HL-60 (cell line): ENCODE measurements at regions not wholly inside any gene's neighbourhood (a gene's known extent, or its start where the extent isn't known, plus 50 kb on each side); places are given as distances from the start of the nearest gene placed in this dataset.
"Not testable (repeated sequence)": the region's sequence is repeated elsewhere in the genome, so short reads cannot be mapped to it uniquely, and the experiment has no call there.

Experiments used
- DNase-seq, 2 experiments: peaks; one replicate each; pipeline ENCODE4 v3.0.0-alpha.2; 2010 to 2020; ENCODE audit warnings: low read depth in 1 of 2, low spot score in 1 of 2
- H3K27ac ChIP-seq: fragments of 250-450 bp; sonication (Bioruptor Pico); replicated peaks from 2 replicates; pipeline ENCODE4 v1.5.1; 2020; ENCODE audit warnings: mild to moderate bottlenecking, moderate library complexity
- H3K27me3 ChIP-seq: fragments of 250-450 bp; sonication (Bioruptor Pico); 2 replicates; pipeline ENCODE4 v1.5.1; 2021; ENCODE audit warnings: mild to moderate bottlenecking, moderate library complexity; ENCODE audit not compliant: insufficient read depth, poor library complexity, severe bottlenecking
- H3K4me3 ChIP-seq: replicated peaks from 2 replicates; pipeline ENCODE4 v1.5.1; 2011; ENCODE audit warnings: mild to moderate bottlenecking, control low read depth, low read length; ENCODE audit not compliant: insufficient read depth
- GABPA ChIP-seq: IDR thresholded peaks from 2 replicates; pipeline ENCODE4 v1.6.1; 2012; ENCODE audit warnings: low read depth
- POLR2AphosphoS5 ChIP-seq: IDR thresholded peaks from 2 replicates; pipeline ENCODE4 v1.6.1; 2012; ENCODE audit warnings: low read depth
- SPI1 ChIP-seq: IDR thresholded peaks from 2 replicates; pipeline ENCODE4 v1.6.1; 2012; ENCODE audit warnings: low read depth, mild to moderate bottlenecking, borderline replicate concordance
- TF ChIP-seq, protein P1 (sequence below): IDR thresholded peaks from one replicate; pipeline ENCODE4 v1.5.1; 2011; ENCODE audit warnings: low read length, control low read depth, inconsistent platforms; ENCODE audit not compliant: insufficient read depth
- TF ChIP-seq, protein P2 (sequence below): IDR thresholded peaks from 2 replicates; pipeline ENCODE4 v1.6.1; 2012; ENCODE audit warnings: low read depth; ENCODE audit not compliant: insufficient replicate concordance

DNA sequence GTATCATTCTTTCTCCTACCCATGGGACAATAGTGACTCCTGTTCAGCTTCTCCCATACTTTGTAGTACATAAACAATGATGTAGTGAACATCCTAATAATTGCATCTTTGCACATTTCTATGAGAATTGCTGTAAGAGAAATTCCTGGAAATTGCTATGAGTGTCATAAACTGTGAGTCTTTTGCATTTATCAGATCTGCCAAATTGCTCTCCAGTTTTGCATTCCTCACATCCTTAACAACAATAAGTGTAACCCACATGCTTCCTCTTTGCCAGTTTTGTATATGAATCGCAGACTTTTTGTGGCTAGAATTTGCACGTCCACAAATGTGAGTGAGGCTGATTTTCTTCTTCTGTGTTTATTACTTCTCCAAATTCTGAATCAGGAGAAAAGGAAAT, 124.0 kb upstream of the TBX5 start:
- Histone ChIP-seq H3K27me3 (no peaks in the 10 kb centered on the region), H3K4me3 (no peak overlapping the region), H3K27ac (no peak overlapping the region)
- DNase-seq, result no peak
- TF ChIP-seq, protein P1, sequence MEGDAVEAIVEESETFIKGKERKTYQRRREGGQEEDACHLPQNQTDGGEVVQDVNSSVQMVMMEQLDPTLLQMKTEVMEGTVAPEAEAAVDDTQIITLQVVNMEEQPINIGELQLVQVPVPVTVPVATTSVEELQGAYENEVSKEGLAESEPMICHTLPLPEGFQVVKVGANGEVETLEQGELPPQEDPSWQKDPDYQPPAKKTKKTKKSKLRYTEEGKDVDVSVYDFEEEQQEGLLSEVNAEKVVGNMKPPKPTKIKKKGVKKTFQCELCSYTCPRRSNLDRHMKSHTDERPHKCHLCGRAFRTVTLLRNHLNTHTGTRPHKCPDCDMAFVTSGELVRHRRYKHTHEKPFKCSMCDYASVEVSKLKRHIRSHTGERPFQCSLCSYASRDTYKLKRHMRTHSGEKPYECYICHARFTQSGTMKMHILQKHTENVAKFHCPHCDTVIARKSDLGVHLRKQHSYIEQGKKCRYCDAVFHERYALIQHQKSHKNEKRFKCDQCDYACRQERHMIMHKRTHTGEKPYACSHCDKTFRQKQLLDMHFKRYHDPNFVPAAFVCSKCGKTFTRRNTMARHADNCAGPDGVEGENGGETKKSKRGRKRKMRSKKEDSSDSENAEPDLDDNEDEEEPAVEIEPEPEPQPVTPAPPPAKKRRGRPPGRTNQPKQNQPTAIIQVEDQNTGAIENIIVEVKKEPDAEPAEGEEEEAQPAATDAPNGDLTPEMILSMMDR, result no peak
- TF ChIP-seq GABPA, result no peak
- TF ChIP-seq SPI1, result no peak
- TF ChIP-seq, protein P2, sequence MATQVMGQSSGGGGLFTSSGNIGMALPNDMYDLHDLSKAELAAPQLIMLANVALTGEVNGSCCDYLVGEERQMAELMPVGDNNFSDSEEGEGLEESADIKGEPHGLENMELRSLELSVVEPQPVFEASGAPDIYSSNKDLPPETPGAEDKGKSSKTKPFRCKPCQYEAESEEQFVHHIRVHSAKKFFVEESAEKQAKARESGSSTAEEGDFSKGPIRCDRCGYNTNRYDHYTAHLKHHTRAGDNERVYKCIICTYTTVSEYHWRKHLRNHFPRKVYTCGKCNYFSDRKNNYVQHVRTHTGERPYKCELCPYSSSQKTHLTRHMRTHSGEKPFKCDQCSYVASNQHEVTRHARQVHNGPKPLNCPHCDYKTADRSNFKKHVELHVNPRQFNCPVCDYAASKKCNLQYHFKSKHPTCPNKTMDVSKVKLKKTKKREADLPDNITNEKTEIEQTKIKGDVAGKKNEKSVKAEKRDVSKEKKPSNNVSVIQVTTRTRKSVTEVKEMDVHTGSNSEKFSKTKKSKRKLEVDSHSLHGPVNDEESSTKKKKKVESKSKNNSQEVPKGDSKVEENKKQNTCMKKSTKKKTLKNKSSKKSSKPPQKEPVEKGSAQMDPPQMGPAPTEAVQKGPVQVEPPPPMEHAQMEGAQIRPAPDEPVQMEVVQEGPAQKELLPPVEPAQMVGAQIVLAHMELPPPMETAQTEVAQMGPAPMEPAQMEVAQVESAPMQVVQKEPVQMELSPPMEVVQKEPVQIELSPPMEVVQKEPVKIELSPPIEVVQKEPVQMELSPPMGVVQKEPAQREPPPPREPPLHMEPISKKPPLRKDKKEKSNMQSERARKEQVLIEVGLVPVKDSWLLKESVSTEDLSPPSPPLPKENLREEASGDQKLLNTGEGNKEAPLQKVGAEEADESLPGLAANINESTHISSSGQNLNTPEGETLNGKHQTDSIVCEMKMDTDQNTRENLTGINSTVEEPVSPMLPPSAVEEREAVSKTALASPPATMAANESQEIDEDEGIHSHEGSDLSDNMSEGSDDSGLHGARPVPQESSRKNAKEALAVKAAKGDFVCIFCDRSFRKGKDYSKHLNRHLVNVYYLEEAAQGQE, result no peak
- no peak for TF ChIP-seq POLR2AphosphoS5

DNA sequence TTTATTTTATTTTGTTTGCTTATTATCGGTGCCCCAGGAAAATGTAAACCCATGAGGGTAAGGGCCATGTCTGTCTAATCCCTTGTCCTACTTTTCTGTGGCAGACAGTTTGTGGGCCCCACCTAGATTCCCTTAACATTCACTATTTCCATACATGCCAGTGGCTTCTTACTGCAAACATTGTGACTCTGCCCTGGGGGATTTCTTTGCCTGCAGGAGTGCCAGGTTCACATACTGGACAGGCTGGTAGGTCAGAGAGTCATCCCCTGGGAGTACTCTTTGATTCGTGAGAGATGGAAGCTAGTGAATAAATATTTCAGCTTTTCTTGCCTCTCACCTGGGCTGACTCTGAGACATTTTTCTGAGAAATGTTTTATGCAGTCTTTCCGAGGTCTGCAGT, 122.8 kb upstream of the TBX5 start:
- TF ChIP-seq POLR2AphosphoS5 (no peak), SPI1 (no peak), GABPA (no peak)
- TF ChIP-seq, protein P1, result no peak
- TF ChIP-seq, protein P2, result no peak
- H3K4me3 ChIP-seq, result no peak overlapping the region
- no peak for DNase-seq
- no peaks in the 10 kb centered on the region for H3K27me3 ChIP-seq
- H3K27ac ChIP-seq, result no peak overlapping the region

DNA sequence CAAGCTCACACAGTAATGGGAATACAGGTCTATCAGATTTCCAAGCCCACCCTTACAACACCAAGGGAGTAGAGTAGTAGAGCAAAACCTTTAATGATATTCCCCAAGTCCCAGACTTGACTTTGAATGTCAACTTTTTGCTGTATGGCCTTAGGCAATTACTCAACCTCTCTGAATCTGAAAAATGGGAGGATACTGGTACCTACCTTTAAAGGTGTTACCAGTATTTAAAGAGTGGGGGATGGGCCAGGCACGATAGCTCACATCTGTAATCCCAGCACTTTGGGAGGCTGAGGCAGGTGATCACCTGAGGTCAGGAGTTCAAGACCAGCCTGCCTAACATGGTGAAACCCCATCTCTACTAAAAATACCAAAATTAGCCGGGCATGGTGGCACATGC, 115.2 kb upstream of the TBX5 start:
- not testable (repeated sequence) for DNase-seq, H3K4me3 ChIP-seq, H3K27ac ChIP-seq, H3K27me3 ChIP-seq

DNA sequence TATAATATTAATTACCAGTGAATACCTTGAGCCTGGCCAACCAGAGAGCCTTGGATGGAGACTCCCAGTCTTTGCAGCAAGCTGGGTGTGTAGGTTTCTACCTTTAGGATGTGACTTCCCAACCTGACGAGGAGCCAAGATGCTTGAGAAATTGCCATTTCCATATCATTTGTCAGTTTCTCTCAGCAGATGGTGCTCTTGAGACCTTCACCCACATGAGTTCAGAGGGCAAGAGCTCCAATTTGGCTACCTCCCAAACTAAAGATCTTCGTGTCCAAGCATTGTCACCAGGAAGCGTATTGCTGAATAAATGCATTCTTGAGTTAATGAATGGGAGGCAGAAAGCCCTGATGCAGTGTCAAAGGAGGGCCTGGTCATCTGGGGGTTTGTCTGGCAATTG, 106.4 kb upstream of the TBX5 start:
- TF ChIP-seq POLR2AphosphoS5 (no peak), GABPA (no peak), SPI1 (no peak)
- TF ChIP-seq, protein P1, result no peak
- TF ChIP-seq, protein P2, result no peak
- no peak overlapping the region for H3K4me3 ChIP-seq
- H3K27ac ChIP-seq, result no peak overlapping the region
- H3K27me3 ChIP-seq, result peaks cover 5% of the 10 kb centered on the region
- no peak for DNase-seq
